ENCODE measurements at regions not wholly inside any gene's neighbourhood (a gene's known extent, or its start where the extent isn't known, plus 50 kb on each side); places are given as distances from the start of the nearest gene placed in this dataset.

- 96 to 98% methylated on average over 2 of the region's 2 CpGs for WGBS, 2 donors
- H3K4me1 ChIP-seq (ENCODE audit: control insufficient read depth in 1 of 2, insufficient read depth in 2 of 2, low read length in 2 of 2) = no peaks in the 10 kb centered on the region
Observed at GRCh38 chr15:73001840-73002239, 50.4 kb upstream of the NEO1 start.

DNA sequence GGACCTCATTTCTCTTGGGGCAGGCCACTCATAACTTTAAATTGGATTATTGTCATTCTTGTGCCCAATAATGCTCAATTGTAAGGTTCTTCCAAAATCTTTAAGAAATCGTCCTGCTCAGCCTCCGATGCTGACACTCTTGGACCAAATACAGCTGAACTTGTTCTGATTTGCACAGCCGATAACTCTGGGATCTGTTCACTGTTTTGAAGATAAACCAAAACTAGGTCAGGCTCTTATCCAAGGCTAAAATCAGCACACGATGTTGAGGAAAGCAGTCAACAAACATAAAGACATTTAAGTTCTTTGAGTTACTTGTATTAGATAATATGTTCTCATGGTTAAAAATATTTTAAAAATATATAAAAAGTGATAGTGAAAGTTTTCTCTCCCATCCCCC is 52.0 kb upstream of the NEO1 start:
- no peak for DNase-seq
- ATAC-seq (ENCODE audit: low FRiP score) = no peak
- 6 to 9% methylated on average over 4 of the region's 4 CpGs for WGBS, 2 donors
- H3K4me1 ChIP-seq (ENCODE audit: control insufficient read depth in 1 of 2, insufficient read depth in 2 of 2, low read length in 2 of 2) = no peaks in the 10 kb centered on the region
- H3K9me3 ChIP-seq (ENCODE audit: control insufficient read depth, low read length) = no peaks in the 10 kb centered on the region
- intact Hi-C loops (cut with DNase I) = no loop called here
- no peaks in the 10 kb centered on the region for H3K36me3 ChIP-seq (ENCODE audit: control insufficient read depth in 1 of 2, insufficient read depth in 2 of 2, low read length in 1 of 2)
- no peaks in the 10 kb centered on the region for H3K27me3 ChIP-seq (ENCODE audit: control insufficient read depth in 1 of 2, insufficient read depth in 2 of 2, low read length in 1 of 2)
- H3K4me3 ChIP-seq (ENCODE audit: low read length in 2 of 2) = no peak overlapping the region
- H3K27ac ChIP-seq (ENCODE audit: low read depth in 1 of 2, low read length in 2 of 2) = no peak overlapping the region

More at GRCh38 chr15:73001840-73002239, 50.4 kb upstream of the NEO1 start:
- H3K27me3 ChIP-seq (ENCODE audit: control insufficient read depth in 1 of 2, insufficient read depth in 2 of 2, low read length in 1 of 2) = no peaks in the 10 kb centered on the region
- intact Hi-C loops (cut with DNase I) = no loop called here
- no peak overlapping the region for H3K27ac ChIP-seq (ENCODE audit: low read depth in 1 of 2, low read length in 2 of 2)
- H3K4me3 ChIP-seq (ENCODE audit: low read length in 2 of 2) = no peak overlapping the region
- ATAC-seq (ENCODE audit: low FRiP score) = no peak
- DNase-seq = no peak
- H3K9me3 ChIP-seq (ENCODE audit: control insufficient read depth, low read length) = no peaks in the 10 kb centered on the region
- no peaks in the 10 kb centered on the region for H3K36me3 ChIP-seq (ENCODE audit: control insufficient read depth in 1 of 2, insufficient read depth in 2 of 2, low read length in 1 of 2)

DNA sequence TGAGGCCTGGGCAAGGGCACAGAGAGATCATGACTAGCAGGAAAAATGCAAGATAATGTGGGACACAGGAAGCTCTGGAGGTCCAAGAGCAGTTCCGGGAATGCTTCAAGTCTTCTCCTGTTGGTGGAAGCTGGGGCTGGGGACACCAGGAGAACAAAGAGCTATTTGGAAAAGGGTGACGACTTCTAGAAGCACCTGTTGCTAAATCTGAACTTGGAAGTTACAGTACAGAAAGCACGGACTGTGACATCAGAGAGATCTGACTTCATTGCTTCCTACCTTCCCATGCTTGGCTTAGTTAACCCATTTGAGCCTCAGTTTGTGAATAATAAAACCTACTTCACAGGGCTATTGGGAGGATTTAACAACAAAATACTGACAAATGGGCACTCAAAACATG is 52.7 kb upstream of the NEO1 start:
- H3K27me3 ChIP-seq (ENCODE audit: control insufficient read depth in 1 of 2, insufficient read depth in 2 of 2, low read length in 1 of 2) = no peaks in the 10 kb centered on the region
- intact Hi-C loops (cut with DNase I) = no loop called here
- no peak for ATAC-seq (ENCODE audit: low FRiP score)
- H3K36me3 ChIP-seq (ENCODE audit: control insufficient read depth in 1 of 2, insufficient read depth in 2 of 2, low read length in 1 of 2) = no peaks in the 10 kb centered on the region
- no peaks in the 10 kb centered on the region for H3K4me1 ChIP-seq (ENCODE audit: control insufficient read depth in 1 of 2, insufficient read depth in 2 of 2, low read length in 2 of 2)
- WGBS, 2 donors = 82 to 83% methylated on average over 3 of the region's 3 CpGs
- no peaks in the 10 kb centered on the region for H3K9me3 ChIP-seq (ENCODE audit: control insufficient read depth, low read length)
- H3K4me3 ChIP-seq (ENCODE audit: low read length in 2 of 2) = no peak overlapping the region
- no peak overlapping the region for H3K27ac ChIP-seq (ENCODE audit: low read depth in 1 of 2, low read length in 2 of 2)
- no peak for DNase-seq

DNA sequence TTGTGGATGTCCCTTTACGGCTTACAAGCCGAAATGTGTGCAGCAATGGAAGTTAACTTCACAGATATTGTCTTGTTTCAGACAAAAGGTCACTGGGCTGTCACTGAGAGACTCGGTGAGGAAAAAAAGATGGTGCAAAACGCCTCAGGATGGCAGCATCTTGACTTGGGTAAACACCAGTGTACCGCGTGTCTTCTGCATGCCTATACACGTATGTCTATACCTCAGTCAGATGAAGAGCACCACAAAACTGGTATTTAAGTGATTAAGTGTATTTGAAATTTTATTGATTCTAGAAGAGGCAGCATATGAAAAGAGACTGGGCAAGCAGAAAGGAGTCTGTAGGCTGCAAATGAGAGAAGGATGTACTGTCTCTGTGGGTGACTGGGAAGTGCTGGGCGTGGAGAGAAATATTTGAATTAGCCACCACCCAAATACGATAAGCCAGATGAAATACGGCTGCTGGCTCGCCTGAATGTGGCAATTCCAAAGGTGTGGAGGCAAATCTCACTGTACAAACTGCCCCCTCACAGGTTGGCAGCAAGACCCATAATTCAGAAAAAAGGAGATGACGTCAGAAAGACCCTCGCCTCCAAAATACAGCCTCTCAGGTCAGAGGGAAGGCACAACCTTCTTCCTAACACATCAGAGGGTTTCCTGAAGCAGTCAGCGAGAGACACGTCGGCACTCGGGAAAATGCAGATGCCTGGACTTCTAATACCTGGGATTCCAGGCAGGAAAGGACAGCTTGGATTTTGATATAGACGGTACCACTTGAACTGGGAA is 53.4 kb upstream of the NEO1 start:
- DNase-seq (no peak), ATAC-seq (ENCODE audit: low FRiP score) (no peak)
- no peaks in the 10 kb centered on the region for H3K9me3 ChIP-seq (ENCODE audit: control insufficient read depth, low read length)
- no peak overlapping the region for H3K4me3 ChIP-seq (ENCODE audit: low read length in 2 of 2)
- peaks cover 2% of the 10 kb centered on the region in 2 donors for H3K4me1 ChIP-seq (ENCODE audit: control insufficient read depth in 1 of 2, insufficient read depth in 2 of 2, low read length in 2 of 2)
- 94 to 95% methylated on average over 18 of the region's 18 CpGs for WGBS, 2 donors
- H3K27ac ChIP-seq (ENCODE audit: low read depth in 1 of 2, low read length in 2 of 2) = no peak overlapping the region
- no peaks in the 10 kb centered on the region for H3K36me3 ChIP-seq (ENCODE audit: control insufficient read depth in 1 of 2, insufficient read depth in 2 of 2, low read length in 1 of 2)
- intact Hi-C loops (cut with DNase I) = no loop called here
- H3K27me3 ChIP-seq (ENCODE audit: control insufficient read depth in 1 of 2, insufficient read depth in 2 of 2, low read length in 1 of 2) = no peaks in the 10 kb centered on the region

- no peak overlapping the region for H3K27ac ChIP-seq (ENCODE audit: low read depth in 1 of 2, low read length in 2 of 2)
- WGBS, 2 donors = 72 to 73% methylated on average over 7 of the region's 7 CpGs
Observed at GRCh38 chr15:72998226-72998625, 54.0 kb upstream of the NEO1 start.

GRCh38 chr15:72995849-72996248 is 56.4 kb upstream of the NEO1 start:
- Histone ChIP-seq H3K27ac (ENCODE audit: low read depth in 1 of 2, low read length in 2 of 2) (peak overlapping the region in 1 of 2 donors; percentile 1), H3K36me3 (ENCODE audit: control insufficient read depth in 1 of 2, insufficient read depth in 2 of 2, low read length in 1 of 2) (no peaks in the 10 kb centered on the region), H3K9me3 (ENCODE audit: control insufficient read depth, low read length) (no peaks in the 10 kb centered on the region), H3K4me1 (ENCODE audit: control insufficient read depth in 1 of 2, insufficient read depth in 2 of 2, low read length in 2 of 2) (peaks cover 2 to 11% of the 10 kb centered on the region in 2 donors), H3K4me3 (ENCODE audit: low read length in 2 of 2) (no peak overlapping the region), H3K27me3 (ENCODE audit: control insufficient read depth in 1 of 2, insufficient read depth in 2 of 2, low read length in 1 of 2) (no peaks in the 10 kb centered on the region)
- no peak for ATAC-seq (ENCODE audit: low FRiP score)
- 48 to 53% methylated on average over 2 of the region's 2 CpGs for whole genome bisulfite sequencing, 2 donors
- no peak for DNase-seq
- intact Hi-C loops (cut with DNase I) = no loop called here

More at GRCh38 chr15:72998226-72998625, 54.0 kb upstream of the NEO1 start:
- DNase-seq (no peak), ATAC-seq (ENCODE audit: low FRiP score) (no peak)
- intact Hi-C loops (cut with DNase I) = no loop called here
- H3K4me3 ChIP-seq (ENCODE audit: low read length in 2 of 2) = no peak overlapping the region
- H3K36me3 ChIP-seq (ENCODE audit: control insufficient read depth in 1 of 2, insufficient read depth in 2 of 2, low read length in 1 of 2) = no peaks in the 10 kb centered on the region
- no peaks in the 10 kb centered on the region for H3K9me3 ChIP-seq (ENCODE audit: control insufficient read depth, low read length)
- H3K27me3 ChIP-seq (ENCODE audit: control insufficient read depth in 1 of 2, insufficient read depth in 2 of 2, low read length in 1 of 2) = no peaks in the 10 kb centered on the region
- H3K4me1 ChIP-seq (ENCODE audit: control insufficient read depth in 1 of 2, insufficient read depth in 2 of 2, low read length in 2 of 2) = peaks cover 2 to 5% of the 10 kb centered on the region in 2 donors

- Histone ChIP-seq H3K27ac (ENCODE audit: low read depth in 1 of 2, low read length in 2 of 2) (peak overlapping the region; percentile 11 to 53), H3K36me3 (ENCODE audit: control insufficient read depth in 1 of 2, insufficient read depth in 2 of 2, low read length in 1 of 2) (no peaks in the 10 kb centered on the region), H3K4me1 (ENCODE audit: control insufficient read depth in 1 of 2, insufficient read depth in 2 of 2, low read length in 2 of 2) (peaks cover 2 to 11% of the 10 kb centered on the region in 2 donors), H3K27me3 (ENCODE audit: control insufficient read depth in 1 of 2, insufficient read depth in 2 of 2, low read length in 1 of 2) (no peaks in the 10 kb centered on the region), H3K9me3 (ENCODE audit: control insufficient read depth, low read length) (no peaks in the 10 kb centered on the region), H3K4me3 (ENCODE audit: low read length in 2 of 2) (no peak overlapping the region)
- peak; percentile 42 for ATAC-seq (ENCODE audit: low FRiP score)
- 10% methylated on average over 9 of the region's 9 CpGs for WGBS, 2 donors
- peak in 1 of 2 donors; percentile 53 for DNase-seq
- intact Hi-C loops (cut with DNase I) = loop anchor here in 1 of 2 donors (5.0 kb wide), 2 partner anchors 58 to 197 kb away; partner anchors contain the start of gene NEO1
Observed at GRCh38 chr15:72994534-72995177, 57.6 kb upstream of the NEO1 start.

- 5 to 11% methylated on average over 8 of the region's 8 CpGs for WGBS, 2 donors
- ATAC-seq (ENCODE audit: low FRiP score) = peak; percentile 70
- H3K27ac ChIP-seq (ENCODE audit: low read depth in 1 of 2, low read length in 2 of 2) = peak overlapping the region; percentile 60 to 64
- H3K36me3 ChIP-seq (ENCODE audit: control insufficient read depth in 1 of 2, insufficient read depth in 2 of 2, low read length in 1 of 2) = no peaks in the 10 kb centered on the region
- peaks cover 2 to 11% of the 10 kb centered on the region in 2 donors for H3K4me1 ChIP-seq (ENCODE audit: control insufficient read depth in 1 of 2, insufficient read depth in 2 of 2, low read length in 2 of 2)
- no peak for DNase-seq
- no peaks in the 10 kb centered on the region for H3K27me3 ChIP-seq (ENCODE audit: control insufficient read depth in 1 of 2, insufficient read depth in 2 of 2, low read length in 1 of 2)
- H3K9me3 ChIP-seq (ENCODE audit: control insufficient read depth, low read length) = no peaks in the 10 kb centered on the region
- intact Hi-C loops (cut with DNase I) = loop anchor here in 1 of 2 donors (5.0 kb wide), 2 partner anchors 59 to 196 kb away; partner anchors contain the start of gene NEO1
- no peak overlapping the region for H3K4me3 ChIP-seq (ENCODE audit: low read length in 2 of 2)
Observed at GRCh38 chr15:72992841-72993252, 59.4 kb upstream of the NEO1 start.

Data from aorta (tissue), 5 donors.